Hindlimb muscle (tissue), 1 donor: ENCODE measurements at regions not wholly inside any gene's neighbourhood (a gene's known extent, or its start where the extent isn't known, plus 50 kb on each side); places are given as distances from the start of the nearest gene placed in this dataset.
"Not testable (repeated sequence)": the region's sequence is repeated elsewhere in the genome, so short reads cannot be mapped to it uniquely, and the experiment has no call there.

Experiments used
- DNase-seq: peaks from one replicate; pipeline ENCODE4 v3.0.0-alpha.2; 2013

GRCh38 chr9:67635067-67635466 is 223.7 kb upstream of the ANKRD20A1 start:
- not testable (repeated sequence) for DNase-seq

- DNase-seq: not testable (repeated sequence)
Measured at GRCh38 chr9:67611900-67612299, 246.8 kb upstream of the ANKRD20A1 start.

GRCh38 chr9:67609872-67610271 is 248.9 kb upstream of the ANKRD20A1 start:
- not testable (repeated sequence) for DNase-seq

GRCh38 chr9:67609435-67609834 is 249.3 kb upstream of the ANKRD20A1 start:
- not testable (repeated sequence) for DNase-seq

GRCh38 chr9:67605113-67605512 is 253.6 kb upstream of the ANKRD20A1 start:
- DNase-seq: not testable (repeated sequence)

- DNase-seq: not testable (repeated sequence)
Measured at GRCh38 chr9:67603609-67604008, 255.1 kb upstream of the ANKRD20A1 start.

GRCh38 chr9:67592424-67592823 is 266.3 kb upstream of the ANKRD20A1 start:
- DNase-seq: not testable (repeated sequence)

- DNase-seq: not testable (repeated sequence)
Measured at GRCh38 chr9:67555874-67556273, 302.9 kb upstream of the ANKRD20A1 start.

GRCh38 chr9:67550044-67550443 is 308.7 kb upstream of the ANKRD20A1 start:
- not testable (repeated sequence) for DNase-seq

- DNase-seq: not testable (repeated sequence)
Measured at GRCh38 chr9:67529834-67530233, 328.9 kb upstream of the ANKRD20A1 start.

GRCh38 chr9:67516938-67517337 is 341.8 kb upstream of the ANKRD20A1 start:
- DNase-seq: not testable (repeated sequence)

- DNase-seq: not testable (repeated sequence)
Measured at GRCh38 chr9:67514587-67514986, 344.1 kb upstream of the ANKRD20A1 start.

- DNase-seq: not testable (repeated sequence)
Measured at GRCh38 chr9:67503728-67504369, 354.9 kb upstream of the ANKRD20A1 start.

GRCh38 chr9:67492028-67492427 is 366.7 kb upstream of the ANKRD20A1 start:
- not testable (repeated sequence) for DNase-seq

GRCh38 chr9:67477465-67477864 is 381.3 kb upstream of the ANKRD20A1 start:
- not testable (repeated sequence) for DNase-seq

- DNase-seq: not testable (repeated sequence)
Measured at GRCh38 chr9:67470739-67471138, 388.0 kb upstream of the ANKRD20A1 start.

- DNase-seq: not testable (repeated sequence)
Measured at GRCh38 chr9:67468326-67468725, 390.4 kb upstream of the ANKRD20A1 start.

- DNase-seq: not testable (repeated sequence)
Measured at GRCh38 chr9:67461796-67462757, 396.7 kb upstream of the ANKRD20A1 start.

- DNase-seq: not testable (repeated sequence)
Measured at GRCh38 chr9:67452941-67453340, 405.8 kb upstream of the ANKRD20A1 start.

GRCh38 chr9:67442313-67442712 is 416.4 kb upstream of the ANKRD20A1 start:
- not testable (repeated sequence) for DNase-seq

GRCh38 chr9:67437011-67437410 is 421.7 kb upstream of the ANKRD20A1 start:
- not testable (repeated sequence) for DNase-seq

- not testable (repeated sequence) for DNase-seq
Measured at GRCh38 chr9:67424881-67425280, 432.5 kb upstream of the SPATA31A3 start.

- not testable (repeated sequence) for DNase-seq
Measured at GRCh38 chr9:67423049-67423728, 430.8 kb upstream of the SPATA31A3 start.
